K562 (cell line): ENCODE measurements at regions not wholly inside any gene's neighbourhood (a gene's known extent, or its start where the extent isn't known, plus 50 kb on each side); places are given as distances from the start of the nearest gene placed in this dataset.

Experiments used
- ATAC-seq: fragments of 200-7000 bp; cut with Tn5 transposase; 3 replicates; pipeline ENCODE4 v1.9.1; 2020; ENCODE audit warnings: moderate library complexity
- BruUV-seq: library from RNA; stranded (reverse); fragments of 400-500 nt; replicated peaks from 2 replicates; lab custom pipeline; 2021; lab: Mats Ljungman, UMichigan
- CTCF ChIA-PET: fragments of 300-600 bp; formaldehyde crosslinking; extraction: SDS; loops from one replicate; lab custom pipeline; 2021; ENCODE audit warnings: low intra/inter-chr PET ratio; lab: Yijun Ruan, JAX
- POLR2A ChIA-PET: fragments of 300-600, 350-650 bp; sonication (Branson Sonifier 250); formaldehyde crosslinking; extraction: SDS; loops from one replicate; lab custom pipeline; 2021; ENCODE audit warnings: antibody characterized with exemption, inconsistent platforms; lab: Yijun Ruan, JAX
- DNase-seq, 4 experiments: peaks; one replicate each; pipeline versions ENCODE4 v3.0.0 to v3.0.0-alpha.2; 2011 to 2018; ENCODE audit warnings: low spot score in 3 of 4, mixed read lengths in 3 of 4; ENCODE audit errors: extremely low read depth in 1 of 4
- FAIRE-seq: peaks from 2 replicates; lab custom pipeline; 2011; peaks lifted over from hg19 to GRCh38; lab: Jason Lieb, UNC
- H2AFZ ChIP-seq: 2 replicates; pipeline ENCODE4 v1.6.0; 2011; ENCODE audit warnings: low read depth, low read length, control low read depth, inconsistent platforms
- H3K27ac ChIP-seq: fragments of 200-600 bp; 3 replicates; pipeline ENCODE4 v1.8.0; 2011; ENCODE audit warnings: low read depth, mild to moderate bottlenecking, control low read depth, inconsistent platforms, low read length, moderate library complexity, mixed read lengths; ENCODE audit errors: extremely low read depth
- H3K27me3 ChIP-seq, 2 experiments: fragments of 300-600 bp in 1 of 2; 2 replicates in 1 of 2; 3 replicates in 1 of 2; pipeline versions ENCODE4 v1.6.0 to v1.8.0; 2011; ENCODE audit warnings: inconsistent platforms in 2 of 2, low read length in 2 of 2, mild to moderate bottlenecking in 1 of 2, mixed read lengths in 1 of 2, moderate library complexity in 1 of 2; ENCODE audit not compliant: control insufficient read depth in 2 of 2, insufficient read depth in 2 of 2
- H3K36me3 ChIP-seq: fragments of 300-600 bp; 3 replicates; pipeline ENCODE4 v1.8.0; 2011; ENCODE audit warnings: mild to moderate bottlenecking, low read length, inconsistent platforms; ENCODE audit not compliant: control insufficient read depth, insufficient read depth
- H3K4me1 ChIP-seq, 2 experiments: fragments of 200-600 bp in 1 of 2; replicated peaks in 1 of 2; 2 replicates in 1 of 2; 3 replicates in 1 of 2; pipeline versions ENCODE4 v1.5.1 to v1.8.0; 2011; ENCODE audit warnings: inconsistent platforms in 2 of 2, low read length in 2 of 2, mild to moderate bottlenecking in 1 of 2, mixed read lengths in 1 of 2, moderate library complexity in 1 of 2; ENCODE audit not compliant: control insufficient read depth in 2 of 2, insufficient read depth in 2 of 2
- H3K4me2 ChIP-seq: 2 replicates; pipeline ENCODE4 v1.6.1; 2011; ENCODE audit warnings: low read length, control low read depth, inconsistent platforms, mixed read lengths; ENCODE audit not compliant: insufficient read depth
- H3K4me3 ChIP-seq: fragments of 200-600 bp; sonication (generic), shearing (Covaris generic); 2 replicates; pipeline ENCODE4 v1.5.1; 2016; ENCODE audit warnings: control low read depth, inconsistent platforms
- H3K79me2 ChIP-seq: fragments of 200-600 bp; 3 replicates; pipeline ENCODE4 v1.8.0; 2011; ENCODE audit warnings: low read length, inconsistent platforms; ENCODE audit not compliant: control insufficient read depth, insufficient read depth
- H3K9ac ChIP-seq, 2 experiments: 2 replicates each; pipeline versions ENCODE4 v1.6.0 to v1.6.1; 2011; ENCODE audit warnings: low read depth in 2 of 2, low read length in 2 of 2, control low read depth in 1 of 2, inconsistent platforms in 1 of 2, mild to moderate bottlenecking in 1 of 2, mixed read lengths in 1 of 2; ENCODE audit not compliant: insufficient read depth in 1 of 2
- H3K9me1 ChIP-seq: one replicate; pipeline ENCODE4 v1.6.0; 2011; ENCODE audit warnings: inconsistent platforms, mild to moderate bottlenecking, low read length, moderate library complexity; ENCODE audit not compliant: control insufficient read depth, insufficient read depth
- H3K9me3 ChIP-seq: replicated peaks from 2 replicates; pipeline ENCODE4 v1.5.1; 2011; ENCODE audit warnings: low read depth, low read length, inconsistent platforms; ENCODE audit not compliant: control insufficient read depth, insufficient read depth
- H4K20me1 ChIP-seq: replicated peaks from 2 replicates; pipeline ENCODE4 v1.6.1; 2011; ENCODE audit warnings: low read length, inconsistent platforms, mixed read lengths; ENCODE audit not compliant: control insufficient read depth, insufficient read depth
- ARID1B ChIP-seq: fragments of 450-650 bp; IDR thresholded peaks from 2 replicates; pipeline ENCODE4 v1.6.1; 2016; ENCODE audit warnings: antibody characterized with exemption, mild to moderate bottlenecking, inconsistent platforms
- BACH1 ChIP-seq: fragments of 200-800 bp; sonication (Bioruptor generic); IDR thresholded peaks from 2 replicates; pipeline ENCODE4 v1.6.1; 2016; ENCODE audit warnings: missing genetic modification characterization, missing compliant biosample characterization
- BCOR ChIP-seq: fragments of 450-650 bp; IDR thresholded peaks from 2 replicates; pipeline ENCODE4 v1.6.1; 2016
- CHD1 ChIP-seq: fragments of 200-600 bp; sonication (generic); IDR thresholded peaks from one replicate; pipeline ENCODE4 v1.6.1; 2012; ENCODE audit warnings: mild to moderate bottlenecking, moderate library complexity, low read length, inconsistent platforms
- CXXC5 ChIP-seq: fragments of 250-450 bp; sonication (Bioruptor Pico); IDR thresholded peaks from 2 replicates; pipeline ENCODE4 v1.8.0; 2022; ENCODE audit warnings: inconsistent platforms, mild to moderate bottlenecking, moderate library complexity
- JUND ChIP-seq, 2 experiments: IDR thresholded peaks; 2 replicates in 1 of 2; 3 replicates in 1 of 2; pipeline ENCODE4 v1.6.1; 2011; ENCODE audit warnings: borderline replicate concordance in 2 of 2, low read depth in 2 of 2, low read length in 2 of 2, improper control_type of control experiment in 1 of 2, missing biosample characterization in 1 of 2, missing genetic modification characterization in 1 of 2, missing genetic modification reagents in 1 of 2
- PHF21A ChIP-seq: fragments of 450-650 bp; IDR thresholded peaks from 2 replicates; pipeline ENCODE4 v1.6.1; 2017; ENCODE audit warnings: low read depth, borderline replicate concordance
- PTRF ChIP-seq: fragments of 450-650 bp; IDR thresholded peaks from 2 replicates; pipeline ENCODE4 v1.6.1; 2016; ENCODE audit warnings: mild to moderate bottlenecking, missing genetic modification characterization, missing compliant biosample characterization
- RCOR1 ChIP-seq, 2 experiments: IDR thresholded peaks; 2 replicates each; pipeline ENCODE4 v1.6.1; 2012; ENCODE audit warnings: low read depth in 2 of 2, low read length in 2 of 2, borderline replicate concordance in 1 of 2, improper control_type of control experiment in 1 of 2
- RNF2 ChIP-seq: sonication (generic); IDR thresholded peaks from 2 replicates; pipeline ENCODE4 v1.6.1; 2016
- TBP ChIP-seq: optimal IDR thresholded peaks from 2 replicates; pipeline ENCODE3; 2011; ENCODE audit warnings: low read depth, low read length, improper control_type of control experiment
- TCF3 ChIP-seq: sonication (generic); formaldehyde crosslinking; IDR thresholded peaks from 2 replicates; pipeline ENCODE4 v1.4.0; 2020; ENCODE audit warnings: mild to moderate bottlenecking, missing genetic modification reagents
- TRIM24 ChIP-seq, 2 experiments: fragments of 450-650 bp; IDR thresholded peaks; 2 replicates each; pipeline ENCODE4 v1.6.1; 2016
- ZNF785 ChIP-seq: fragments of 250-450 bp; sonication (Bioruptor Pico); IDR thresholded peaks from 2 replicates; pipeline ENCODE4 v1.4.0; 2020; ENCODE audit warnings: mild to moderate bottlenecking
- WGBS: fragments of 100-300 bp; shearing (Covaris generic); methylation state at CpG from one replicate; pipeline ENCODE4 v1.1.6; 2016; ENCODE audit warnings: low coverage, mixed read lengths; ENCODE audit not compliant: insufficient coverage; ENCODE audit errors: missing lambda C conversion rate; 5-methylcytosine and 5-hydroxymethylcytosine counted together
- in situ Hi-C: fragments of 300-500 bp; cut with MboI; formaldehyde crosslinking; loops from 4 replicates; pipeline ENCODE4 v1.15.0; 2018; ENCODE audit warnings: inconsistent platforms, mixed read lengths
- intact Hi-C: fragments of 100-400 bp; cut with micrococcal nuclease; formaldehyde crosslinking; loops from 2 replicates; pipeline ENCODE4 v1.14.2; 2022
- TF ChIP-seq, protein P1 (sequence below), 2 experiments: fragments of 450-650 bp in 1 of 2; sonication (generic) in 1 of 2; formaldehyde crosslinking in 1 of 2; IDR thresholded peaks in 1 of 2; conservative IDR thresholded peaks in 1 of 2; 2 replicates each; pipeline versions ENCODE4 v1.6.1 to v1.8.1; 2016 to 2023; ENCODE audit warnings: mild to moderate bottlenecking in 2 of 2, moderate library complexity in 2 of 2, inconsistent platforms in 1 of 2, missing genetic modification reagents in 1 of 2
- TF ChIP-seq, protein P2 (sequence below): sonication (generic); formaldehyde crosslinking; IDR thresholded peaks from 2 replicates; pipeline ENCODE4 v1.9.0; 2022; ENCODE audit warnings: mild to moderate bottlenecking, missing genetic modification reagents
- TF ChIP-seq, protein P3 (sequence below): sonication (generic); formaldehyde crosslinking; IDR thresholded peaks from 2 replicates; pipeline ENCODE4 v1.8.0; 2022; ENCODE audit warnings: mild to moderate bottlenecking, low read depth, missing genetic modification reagents
- TF ChIP-seq, protein P4 (sequence below): fragments of 200-400 bp; formaldehyde crosslinking; IDR thresholded peaks from 2 replicates; pipeline ENCODE4 v1.6.1; 2017; ENCODE audit warnings: mild to moderate bottlenecking, low read depth, low read length, moderate library complexity

DNA sequence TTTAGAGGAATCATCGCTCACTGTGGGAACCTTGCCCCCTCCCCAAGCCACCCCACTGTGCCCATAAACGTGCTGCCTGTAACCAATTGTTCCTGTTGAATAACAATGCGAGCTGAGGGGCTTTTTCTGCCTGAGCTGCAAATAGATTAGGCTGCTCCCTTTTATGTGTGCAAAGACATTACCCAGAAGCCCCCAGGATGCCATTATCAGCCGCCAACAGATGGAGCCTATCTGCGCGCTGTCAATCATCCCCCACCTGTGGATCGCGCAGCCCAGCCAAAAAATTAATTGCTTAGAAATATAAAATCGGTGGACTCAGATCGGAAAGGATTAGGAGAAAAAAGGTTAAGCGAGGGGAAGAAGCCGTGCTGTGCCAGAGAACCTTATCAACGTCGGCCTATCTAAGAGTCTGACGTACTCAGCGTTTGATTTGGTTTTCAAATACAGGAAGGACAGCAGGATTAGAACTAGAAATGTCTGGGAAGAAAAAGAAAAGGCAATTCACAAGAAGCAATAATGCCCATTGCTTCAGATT, 167.3 kb upstream of the MYO3A start:
- ATAC-seq, result peak; percentile 92
- intact Hi-C loops, result no loop called here
- H2AFZ ChIP-seq, result peak overlapping the region; percentile 48; the same call in 1 of the 2 replicates
- peak overlapping the region; percentile 6; the same call in 1 of the 2 replicates for H3K4me3 ChIP-seq
- no peaks in the 10 kb centered on the region for H4K20me1 ChIP-seq
- no peaks in the 10 kb centered on the region for H3K79me2 ChIP-seq
- DNase-seq, result peak; percentile 66 to 82 (median 76)
- H3K27me3 ChIP-seq, result no peaks in the 10 kb centered on the region
- H3K4me1 ChIP-seq, result peaks cover 0 to 7% of the 10 kb centered on the region in 2 experiments; a peak in 2 of 5 replicates
- in situ Hi-C loops, result no loop called here
- H3K9me1 ChIP-seq, result no peaks in the 10 kb centered on the region
- 1% methylated on average over 16 of the region's 16 CpGs for WGBS
- H3K9me3 ChIP-seq, result 0 out of 2 replicates have a peak, but pooled peaks cover 1% of the 10 kb centered on the region
- CTCF ChIA-PET, result interaction anchor here (0.7 kb wide), 1 partner anchor 501 kb away, joined by 3 read pairs; no protein-coding TSS in a partner anchor
- no TSS peak for BruUV-seq
- H3K4me2 ChIP-seq, result peak overlapping the region; percentile 66
- H3K9ac ChIP-seq, result peak overlapping the region in 1 of 2 experiments; percentile 21; a peak in 1 of 4 replicates
- POLR2A ChIA-PET, result no interaction called here
- FAIRE-seq, result peak; percentile 78
- H3K27ac ChIP-seq, result no peak overlapping the region
- H3K36me3 ChIP-seq, result no peaks in the 10 kb centered on the region
- TF ChIP-seq, protein P1, sequence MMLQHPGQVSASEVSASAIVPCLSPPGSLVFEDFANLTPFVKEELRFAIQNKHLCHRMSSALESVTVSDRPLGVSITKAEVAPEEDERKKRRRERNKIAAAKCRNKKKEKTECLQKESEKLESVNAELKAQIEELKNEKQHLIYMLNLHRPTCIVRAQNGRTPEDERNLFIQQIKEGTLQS (IDR thresholded peaks at IDR 0.05), result no peak
- TF ChIP-seq, protein P1 (CRISPR knock-in tag; conservative IDR thresholded peaks at IDR 0.05), result no peak
- TF ChIP-seq CXXC5 (CRISPR knock-in tag), result peak; percentile 64
- TF ChIP-seq, protein P2, sequence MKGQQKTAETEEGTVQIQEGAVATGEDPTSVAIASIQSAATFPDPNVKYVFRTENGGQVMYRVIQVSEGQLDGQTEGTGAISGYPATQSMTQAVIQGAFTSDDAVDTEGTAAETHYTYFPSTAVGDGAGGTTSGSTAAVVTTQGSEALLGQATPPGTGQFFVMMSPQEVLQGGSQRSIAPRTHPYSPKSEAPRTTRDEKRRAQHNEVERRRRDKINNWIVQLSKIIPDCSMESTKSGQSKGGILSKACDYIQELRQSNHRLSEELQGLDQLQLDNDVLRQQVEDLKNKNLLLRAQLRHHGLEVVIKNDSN (CRISPR knock-in tag), result no peak
- TF ChIP-seq TCF3 (CRISPR knock-in tag), result peak; percentile 83
- no peak for TF ChIP-seq PTRF (tag)
- TF ChIP-seq ZNF785 (CRISPR knock-in tag), result no peak
- TF ChIP-seq CHD1, result no peak
- TF ChIP-seq PHF21A, result peak; percentile 50; the same call in 1 of the 2 replicates
- no peak for TF ChIP-seq TBP
- TF ChIP-seq TRIM24 (IDR thresholded peaks at IDR 0.05), result peak; percentile 68 to 72
- peak; percentile 97 for TF ChIP-seq ARID1B
- no peak for TF ChIP-seq BACH1
- TF ChIP-seq, protein P3, sequence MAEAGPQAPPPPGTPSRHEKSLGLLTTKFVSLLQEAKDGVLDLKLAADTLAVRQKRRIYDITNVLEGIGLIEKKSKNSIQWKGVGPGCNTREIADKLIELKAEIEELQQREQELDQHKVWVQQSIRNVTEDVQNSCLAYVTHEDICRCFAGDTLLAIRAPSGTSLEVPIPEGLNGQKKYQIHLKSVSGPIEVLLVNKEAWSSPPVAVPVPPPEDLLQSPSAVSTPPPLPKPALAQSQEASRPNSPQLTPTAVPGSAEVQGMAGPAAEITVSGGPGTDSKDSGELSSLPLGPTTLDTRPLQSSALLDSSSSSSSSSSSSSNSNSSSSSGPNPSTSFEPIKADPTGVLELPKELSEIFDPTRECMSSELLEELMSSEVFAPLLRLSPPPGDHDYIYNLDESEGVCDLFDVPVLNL (CRISPR knock-in tag), result no peak
- no peak for TF ChIP-seq JUND (IDR thresholded peaks at IDR 0.05; ENCODE audit: borderline replicate concordance, low read depth, low read length)
- TF ChIP-seq JUND (tag; IDR thresholded peaks at IDR 0.05; ENCODE audit: borderline replicate concordance, low read depth, low read length), result peak; percentile 29; the same call in 1 of the 3 replicates
- TF ChIP-seq BCOR, result peak; percentile 68; the same call in 1 of the 2 replicates
- TF ChIP-seq RCOR1 (IDR thresholded peaks at IDR 0.05; ENCODE audit: borderline replicate concordance in 1 of 2, low read depth in 2 of 2, low read length in 2 of 2), result peak in 1 of 2 experiments; percentile 81; a peak in 1 of 4 replicates
- peak; percentile 13; the same call in 1 of the 2 replicates for TF ChIP-seq RNF2
- TF ChIP-seq, protein P4, sequence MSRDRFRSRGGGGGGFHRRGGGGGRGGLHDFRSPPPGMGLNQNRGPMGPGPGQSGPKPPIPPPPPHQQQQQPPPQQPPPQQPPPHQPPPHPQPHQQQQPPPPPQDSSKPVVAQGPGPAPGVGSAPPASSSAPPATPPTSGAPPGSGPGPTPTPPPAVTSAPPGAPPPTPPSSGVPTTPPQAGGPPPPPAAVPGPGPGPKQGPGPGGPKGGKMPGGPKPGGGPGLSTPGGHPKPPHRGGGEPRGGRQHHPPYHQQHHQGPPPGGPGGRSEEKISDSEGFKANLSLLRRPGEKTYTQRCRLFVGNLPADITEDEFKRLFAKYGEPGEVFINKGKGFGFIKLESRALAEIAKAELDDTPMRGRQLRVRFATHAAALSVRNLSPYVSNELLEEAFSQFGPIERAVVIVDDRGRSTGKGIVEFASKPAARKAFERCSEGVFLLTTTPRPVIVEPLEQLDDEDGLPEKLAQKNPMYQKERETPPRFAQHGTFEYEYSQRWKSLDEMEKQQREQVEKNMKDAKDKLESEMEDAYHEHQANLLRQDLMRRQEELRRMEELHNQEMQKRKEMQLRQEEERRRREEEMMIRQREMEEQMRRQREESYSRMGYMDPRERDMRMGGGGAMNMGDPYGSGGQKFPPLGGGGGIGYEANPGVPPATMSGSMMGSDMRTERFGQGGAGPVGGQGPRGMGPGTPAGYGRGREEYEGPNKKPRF, result no peak
